ENCODE measurements at regions not wholly inside any gene's neighbourhood (a gene's known extent, or its start where the extent isn't known, plus 50 kb on each side); places are given as distances from the start of the nearest gene placed in this dataset.

GRCh38 chr9:91024841-91025240, 223.2 kb downstream of the SYK start:
- no peak for TF ChIP-seq CTCF (IDR thresholded peaks at IDR 0.05; ENCODE audit: borderline replicate concordance, control extremely low read depth, extremely low read depth, insufficient read depth, missing control alignments)
- in situ Hi-C loops (cut with MboI; ENCODE audit: low sequenced_read_pairs, unreplicated experiment) = no loop called here
- DNase-seq (ENCODE audit: low spot score) = no peak

GRCh38 chr9:91025856-91026255, 224.2 kb downstream of the SYK start:
- no peak for DNase-seq (ENCODE audit: low spot score)
- TF ChIP-seq CTCF (IDR thresholded peaks at IDR 0.05; ENCODE audit: borderline replicate concordance, control extremely low read depth, extremely low read depth, insufficient read depth, missing control alignments) = no peak
- in situ Hi-C loops (cut with MboI; ENCODE audit: low sequenced_read_pairs, unreplicated experiment) = no loop called here

- in situ Hi-C loops (cut with MboI; ENCODE audit: low sequenced_read_pairs, unreplicated experiment) = no loop called here
- DNase-seq (ENCODE audit: low spot score) = no peak
- TF ChIP-seq CTCF (IDR thresholded peaks at IDR 0.05; ENCODE audit: borderline replicate concordance, control extremely low read depth, extremely low read depth, insufficient read depth, missing control alignments) = no peak
Measured at GRCh38 chr9:91026266-91026665, 224.6 kb downstream of the SYK start.

- in situ Hi-C loops (cut with MboI; ENCODE audit: low sequenced_read_pairs, unreplicated experiment) = no loop called here
- no peak for DNase-seq (ENCODE audit: low spot score)
- no peak for TF ChIP-seq CTCF (IDR thresholded peaks at IDR 0.05; ENCODE audit: borderline replicate concordance, control extremely low read depth, extremely low read depth, insufficient read depth, missing control alignments)
Measured at GRCh38 chr9:91027005-91027404, 225.4 kb downstream of the SYK start.

GRCh38 chr9:91028166-91028827, 226.7 kb downstream of the SYK start:
- DNase-seq (ENCODE audit: low spot score) = no peak
- TF ChIP-seq CTCF (IDR thresholded peaks at IDR 0.05; ENCODE audit: borderline replicate concordance, control extremely low read depth, extremely low read depth, insufficient read depth, missing control alignments) = no peak
- in situ Hi-C loops (cut with MboI; ENCODE audit: low sequenced_read_pairs, unreplicated experiment) = no loop called here

- in situ Hi-C loops (cut with MboI; ENCODE audit: low sequenced_read_pairs, unreplicated experiment) = no loop called here
Measured at GRCh38 chr9:91029650-91030361, 228.2 kb downstream of the SYK start.

More at GRCh38 chr9:91029650-91030361, 228.2 kb downstream of the SYK start:
- no peak for DNase-seq (ENCODE audit: low spot score)
- no peak for TF ChIP-seq CTCF (IDR thresholded peaks at IDR 0.05; ENCODE audit: borderline replicate concordance, control extremely low read depth, extremely low read depth, insufficient read depth, missing control alignments)
